ENCODE measurements at regions not wholly inside any gene's neighbourhood (a gene's known extent, or its start where the extent isn't known, plus 50 kb on each side); places are given as distances from the start of the nearest gene placed in this dataset.
"Not testable (repeated sequence)": the region's sequence is repeated elsewhere in the genome, so short reads cannot be mapped to it uniquely, and the experiment has no call there.

DNA sequence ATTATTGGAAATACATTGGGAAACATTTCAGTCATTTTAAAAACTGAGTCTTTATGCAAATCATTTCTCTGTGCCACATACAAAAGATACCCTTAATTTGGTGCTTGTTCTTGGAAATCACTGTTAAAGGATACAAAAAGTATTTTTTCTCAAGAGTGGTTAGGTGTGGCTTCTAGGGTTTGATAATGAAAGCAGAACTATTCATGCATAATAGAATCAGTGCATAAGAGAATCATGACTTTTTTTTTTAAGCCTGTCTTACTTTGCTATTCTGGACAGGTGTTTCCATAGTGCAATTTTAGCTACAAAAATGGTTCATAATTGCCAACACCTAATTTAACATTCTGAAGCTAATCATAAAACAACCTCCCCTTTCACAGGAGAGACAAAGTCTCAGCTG, 233.0 kb upstream of the NRIP1 start:
- no peak for DNase-seq
- Mint-ChIP-seq H3K36me3 (ENCODE audit: unreplicated experiment) (no peaks in the 10 kb centered on the region), H3K9me3 (ENCODE audit: unreplicated experiment) (peaks cover 2% of the 10 kb centered on the region), H3K27me3 (ENCODE audit: unreplicated experiment) (peaks cover 3% of the 10 kb centered on the region), H3K4me3 (ENCODE audit: unreplicated experiment) (no peak overlapping the region), H3K4me1 (ENCODE audit: low read depth, unreplicated experiment) (no peaks in the 10 kb centered on the region), H3K27ac (ENCODE audit: unreplicated experiment) (no peak overlapping the region)
- TF ChIP-seq, protein P1, sequence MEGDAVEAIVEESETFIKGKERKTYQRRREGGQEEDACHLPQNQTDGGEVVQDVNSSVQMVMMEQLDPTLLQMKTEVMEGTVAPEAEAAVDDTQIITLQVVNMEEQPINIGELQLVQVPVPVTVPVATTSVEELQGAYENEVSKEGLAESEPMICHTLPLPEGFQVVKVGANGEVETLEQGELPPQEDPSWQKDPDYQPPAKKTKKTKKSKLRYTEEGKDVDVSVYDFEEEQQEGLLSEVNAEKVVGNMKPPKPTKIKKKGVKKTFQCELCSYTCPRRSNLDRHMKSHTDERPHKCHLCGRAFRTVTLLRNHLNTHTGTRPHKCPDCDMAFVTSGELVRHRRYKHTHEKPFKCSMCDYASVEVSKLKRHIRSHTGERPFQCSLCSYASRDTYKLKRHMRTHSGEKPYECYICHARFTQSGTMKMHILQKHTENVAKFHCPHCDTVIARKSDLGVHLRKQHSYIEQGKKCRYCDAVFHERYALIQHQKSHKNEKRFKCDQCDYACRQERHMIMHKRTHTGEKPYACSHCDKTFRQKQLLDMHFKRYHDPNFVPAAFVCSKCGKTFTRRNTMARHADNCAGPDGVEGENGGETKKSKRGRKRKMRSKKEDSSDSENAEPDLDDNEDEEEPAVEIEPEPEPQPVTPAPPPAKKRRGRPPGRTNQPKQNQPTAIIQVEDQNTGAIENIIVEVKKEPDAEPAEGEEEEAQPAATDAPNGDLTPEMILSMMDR (IDR thresholded peaks at IDR 0.05; ENCODE audit: partially characterized antibody, unreplicated experiment): no peak

DNA sequence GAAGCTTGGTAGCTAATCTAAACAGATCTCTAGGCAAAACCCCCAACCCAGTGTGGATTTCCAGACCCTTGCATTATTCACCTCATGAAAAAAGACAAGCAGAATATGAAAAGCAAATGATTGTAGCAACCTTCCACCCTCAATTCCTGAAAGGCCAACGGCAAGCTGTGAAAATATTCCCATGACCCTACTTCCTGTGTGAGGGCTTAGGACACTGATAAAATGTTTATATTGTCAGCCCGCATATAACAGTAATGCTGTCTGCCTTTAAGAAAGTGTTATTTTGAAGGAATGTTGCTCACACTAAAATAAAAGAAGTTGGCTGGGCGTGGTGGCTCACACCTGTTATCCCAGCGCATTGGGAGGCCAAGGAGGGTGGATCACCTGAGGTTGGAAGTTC, 233.5 kb upstream of the NRIP1 start:
- Mint-ChIP-seq H3K9me3 (ENCODE audit: unreplicated experiment) (peaks cover 2% of the 10 kb centered on the region), H3K36me3 (ENCODE audit: unreplicated experiment) (no peaks in the 10 kb centered on the region), H3K4me3 (ENCODE audit: unreplicated experiment) (no peak overlapping the region), H3K27me3 (ENCODE audit: unreplicated experiment) (peaks cover 3% of the 10 kb centered on the region), H3K27ac (ENCODE audit: unreplicated experiment) (no peak overlapping the region), H3K4me1 (ENCODE audit: low read depth, unreplicated experiment) (no peaks in the 10 kb centered on the region)
- DNase-seq: no peak
- TF ChIP-seq, protein P1 (IDR thresholded peaks at IDR 0.05; ENCODE audit: partially characterized antibody, unreplicated experiment): no peak

DNA sequence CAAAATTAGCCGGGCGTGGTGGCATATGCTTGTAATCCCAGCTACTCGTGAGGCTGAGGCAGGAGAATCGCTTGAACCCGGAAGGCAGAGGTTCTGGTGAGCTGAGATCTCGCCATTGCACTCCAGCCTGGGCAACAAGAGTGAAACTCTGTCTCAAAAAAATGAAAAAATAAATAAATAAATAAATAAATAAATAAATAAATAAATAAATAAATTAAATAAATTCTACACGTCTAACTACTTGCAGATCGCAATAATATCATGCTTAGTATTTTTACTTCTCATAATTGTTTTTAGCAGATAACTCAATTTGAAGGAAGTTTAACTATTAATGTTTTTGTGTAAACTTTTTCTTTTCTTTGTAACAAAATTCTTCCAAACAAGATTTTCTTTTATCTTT, 234.0 kb upstream of the NRIP1 start:
- H3K4me3 Mint-ChIP-seq (ENCODE audit: unreplicated experiment); H3K9me3 Mint-ChIP-seq (ENCODE audit: unreplicated experiment); H3K36me3 Mint-ChIP-seq (ENCODE audit: unreplicated experiment); H3K4me1 Mint-ChIP-seq (ENCODE audit: low read depth, unreplicated experiment); DNase-seq; H3K27me3 Mint-ChIP-seq (ENCODE audit: unreplicated experiment); H3K27ac Mint-ChIP-seq (ENCODE audit: unreplicated experiment): not testable (repeated sequence)

DNA sequence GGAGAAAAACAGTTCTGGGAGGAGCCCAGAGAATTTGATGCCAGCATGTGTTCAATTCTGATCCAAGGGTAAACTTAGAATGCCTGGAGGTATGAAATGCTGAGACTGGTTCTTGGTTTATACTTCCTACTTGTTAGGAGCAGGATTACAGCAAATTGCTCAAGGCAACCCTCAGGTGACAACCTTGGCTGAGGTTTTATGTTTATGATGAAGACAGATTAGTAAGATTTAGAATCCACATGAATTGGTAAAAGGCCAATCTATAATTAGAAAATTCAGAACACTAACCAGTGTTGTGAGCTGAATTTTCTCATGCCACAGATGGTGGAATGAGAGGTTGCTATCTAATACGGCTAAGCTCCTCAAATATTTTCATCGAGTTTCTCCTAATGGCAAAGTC, 235.3 kb upstream of the NRIP1 start:
- DNase-seq: no peak
- Mint-ChIP-seq H3K4me1 (ENCODE audit: low read depth, unreplicated experiment) (no peaks in the 10 kb centered on the region), H3K27me3 (ENCODE audit: unreplicated experiment) (peaks cover 3% of the 10 kb centered on the region), H3K27ac (ENCODE audit: unreplicated experiment) (no peak overlapping the region), H3K36me3 (ENCODE audit: unreplicated experiment) (no peaks in the 10 kb centered on the region), H3K4me3 (ENCODE audit: unreplicated experiment) (no peak overlapping the region), H3K9me3 (ENCODE audit: unreplicated experiment) (peaks cover 2% of the 10 kb centered on the region)
- TF ChIP-seq, protein P1 (IDR thresholded peaks at IDR 0.05; ENCODE audit: partially characterized antibody, unreplicated experiment): no peak

DNA sequence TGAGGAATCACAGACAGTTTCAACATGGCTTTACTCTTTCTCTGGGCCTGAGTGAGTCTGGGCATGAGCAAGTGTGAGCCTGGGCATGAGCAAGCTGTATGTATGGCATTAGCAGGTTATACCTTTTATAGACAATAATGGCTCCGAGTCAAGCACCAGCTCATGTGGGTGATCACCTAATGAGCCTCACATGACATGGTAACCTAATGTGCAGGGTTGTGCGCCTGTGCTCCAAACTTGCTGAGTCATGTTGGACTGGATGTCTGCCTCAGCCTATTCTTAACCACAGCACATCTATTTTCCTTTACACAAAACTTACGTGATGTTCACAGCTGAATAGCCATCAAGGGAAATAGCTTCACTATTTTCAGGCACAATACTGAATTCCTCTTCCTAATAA, 236.2 kb upstream of the NRIP1 start:
- H3K27me3 Mint-ChIP-seq (ENCODE audit: unreplicated experiment): peaks cover 3% of the 10 kb centered on the region
- DNase-seq: no peak
- no peaks in the 10 kb centered on the region for H3K36me3 Mint-ChIP-seq (ENCODE audit: unreplicated experiment)
- H3K4me3 Mint-ChIP-seq (ENCODE audit: unreplicated experiment): no peak overlapping the region
- no peaks in the 10 kb centered on the region for H3K4me1 Mint-ChIP-seq (ENCODE audit: low read depth, unreplicated experiment)
- TF ChIP-seq, protein P1 (IDR thresholded peaks at IDR 0.05; ENCODE audit: partially characterized antibody, unreplicated experiment): no peak
- no peak overlapping the region for H3K27ac Mint-ChIP-seq (ENCODE audit: unreplicated experiment)
- H3K9me3 Mint-ChIP-seq (ENCODE audit: unreplicated experiment): peaks cover 2% of the 10 kb centered on the region

DNA sequence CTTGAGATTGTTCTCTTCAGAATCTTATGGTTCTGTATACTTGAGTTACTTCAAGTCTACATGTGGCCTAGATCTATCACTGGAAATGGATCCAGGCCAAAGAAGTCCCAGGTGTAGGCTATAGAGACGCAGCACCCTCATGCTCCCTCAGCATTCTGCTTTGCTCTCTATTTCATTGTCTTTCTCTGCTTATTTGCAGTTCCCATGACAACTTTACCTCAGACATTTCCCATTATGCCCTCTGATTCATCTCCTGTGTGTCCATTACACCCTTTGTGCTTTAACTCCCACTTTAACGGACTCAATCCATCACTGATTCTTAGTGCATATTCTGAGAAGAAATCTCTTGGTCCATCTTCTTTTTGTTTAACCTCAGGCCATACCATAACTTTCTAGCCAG, 236.9 kb upstream of the NRIP1 start:
- H3K27ac Mint-ChIP-seq (ENCODE audit: unreplicated experiment): no peak overlapping the region
- H3K4me1 Mint-ChIP-seq (ENCODE audit: low read depth, unreplicated experiment): no peaks in the 10 kb centered on the region
- H3K36me3 Mint-ChIP-seq (ENCODE audit: unreplicated experiment): no peaks in the 10 kb centered on the region
- H3K9me3 Mint-ChIP-seq (ENCODE audit: unreplicated experiment): peaks cover 2% of the 10 kb centered on the region
- peaks cover 3% of the 10 kb centered on the region for H3K27me3 Mint-ChIP-seq (ENCODE audit: unreplicated experiment)
- no peak overlapping the region for H3K4me3 Mint-ChIP-seq (ENCODE audit: unreplicated experiment)
- no peak for DNase-seq
- TF ChIP-seq, protein P1 (IDR thresholded peaks at IDR 0.05; ENCODE audit: partially characterized antibody, unreplicated experiment): no peak

Data from glutamatergic neuron (in vitro differentiated cells).